ENCODE measurements at regions not wholly inside any gene's neighbourhood (a gene's known extent, or its start where the extent isn't known, plus 50 kb on each side); places are given as distances from the start of the nearest gene placed in this dataset.
A peak's percentile ranks its signal among the peaks of the same experiment; 100 is the strongest.
"Not testable (repeated sequence)": the region's sequence is repeated elsewhere in the genome, so short reads cannot be mapped to it uniquely, and the experiment has no call there.

DNA sequence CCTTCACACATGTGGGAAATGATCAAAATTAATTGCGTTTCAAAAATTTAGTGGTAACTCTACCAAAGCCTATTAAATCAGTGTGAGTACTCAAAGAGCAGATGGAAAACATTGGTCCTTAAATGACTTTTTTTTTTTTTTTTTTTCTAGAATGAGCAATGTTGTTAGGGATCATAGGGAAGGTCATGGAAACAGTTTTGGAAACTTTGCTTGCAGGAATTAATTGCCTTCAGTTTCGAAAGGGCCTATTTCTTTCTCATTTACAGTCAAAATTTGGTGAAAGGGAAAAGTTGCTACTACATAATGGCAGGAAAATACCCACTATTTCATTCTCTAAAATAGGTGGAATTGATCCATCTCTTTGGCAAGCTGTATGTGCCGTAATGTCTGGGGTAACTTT is 160.9 kb downstream of the RTL9 start:
- DNase-seq = no peak

DNA sequence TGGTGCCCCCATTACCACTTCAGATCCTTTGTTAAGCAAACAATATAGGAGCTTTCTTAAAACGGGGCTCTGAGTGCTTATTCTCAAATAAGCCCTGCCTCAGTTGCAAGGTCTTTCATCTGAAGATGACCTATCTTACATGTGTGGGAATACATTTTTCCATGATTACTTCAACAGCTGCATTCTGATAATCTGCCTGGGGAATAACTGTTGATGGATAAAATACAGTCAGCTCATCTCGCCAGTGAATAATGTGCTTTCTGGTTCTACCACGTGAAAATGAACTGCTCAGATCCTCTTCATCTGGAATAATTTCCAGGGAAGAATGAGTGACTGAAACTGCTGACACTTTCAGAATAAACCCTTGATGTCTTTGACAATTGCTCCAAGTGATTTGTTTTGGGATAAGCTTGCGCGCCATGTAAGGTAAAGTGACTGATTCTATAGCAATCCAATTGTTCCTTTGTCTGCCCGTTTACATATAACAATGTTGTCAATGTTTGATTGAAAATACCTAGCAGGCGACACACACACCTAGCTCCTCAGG is 161.3 kb downstream of the RTL9 start:
- no peak for DNase-seq

DNA sequence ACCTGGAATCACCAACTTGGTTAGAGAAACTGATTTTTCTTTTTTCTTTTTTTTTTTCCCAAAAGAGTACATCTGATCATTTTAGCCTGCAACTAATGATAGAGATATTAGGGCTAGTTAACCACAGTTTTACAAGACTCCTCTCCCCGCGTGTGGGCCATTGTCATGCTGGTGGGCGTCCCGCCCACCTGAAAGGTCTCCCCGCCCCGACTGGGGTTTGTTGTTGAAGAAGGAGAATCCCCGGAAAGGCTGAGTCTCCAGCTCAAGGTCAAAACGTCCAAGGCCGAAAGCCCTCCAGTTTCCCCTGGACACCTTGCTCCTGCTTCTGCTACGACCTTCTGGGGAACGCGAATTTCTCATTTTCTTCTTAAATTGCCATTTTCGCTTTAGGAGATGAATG is 162.0 kb downstream of the RTL9 start:
- DNase-seq = not testable (repeated sequence)

DNA sequence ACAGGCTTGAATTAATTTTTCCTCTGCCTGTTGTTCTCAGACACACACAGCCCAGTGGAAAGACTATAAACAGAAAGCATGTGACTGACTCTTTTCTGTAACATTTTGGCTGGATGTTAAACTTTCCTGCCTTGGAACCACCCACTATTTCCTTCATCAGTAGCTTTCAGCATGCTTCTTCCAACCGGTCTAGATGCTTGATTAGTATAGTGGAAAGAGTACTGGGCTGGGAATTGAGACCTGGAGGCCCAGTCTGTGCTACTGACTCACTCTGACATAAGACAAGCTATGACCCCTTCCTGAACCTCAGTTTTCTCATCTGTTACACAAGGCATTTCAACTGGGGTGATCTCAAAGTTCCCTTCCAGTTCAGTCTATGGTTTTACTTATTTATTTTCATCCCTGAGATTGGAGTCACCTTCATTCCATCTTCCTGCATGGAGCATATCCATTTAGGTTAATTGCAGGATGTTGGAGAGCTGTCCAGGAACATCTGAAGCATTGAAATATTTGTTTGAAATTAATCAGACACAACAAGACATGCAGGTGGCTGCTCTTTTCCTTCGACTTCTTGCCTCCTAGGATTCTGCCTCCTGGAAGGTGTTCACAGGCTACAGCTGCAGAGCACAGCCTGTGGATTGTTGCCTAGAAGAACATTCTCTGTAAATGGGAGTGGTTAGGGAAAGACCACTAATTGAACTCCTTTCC is 173.4 kb downstream of the RTL9 start:
- no peak for DNase-seq

DNA sequence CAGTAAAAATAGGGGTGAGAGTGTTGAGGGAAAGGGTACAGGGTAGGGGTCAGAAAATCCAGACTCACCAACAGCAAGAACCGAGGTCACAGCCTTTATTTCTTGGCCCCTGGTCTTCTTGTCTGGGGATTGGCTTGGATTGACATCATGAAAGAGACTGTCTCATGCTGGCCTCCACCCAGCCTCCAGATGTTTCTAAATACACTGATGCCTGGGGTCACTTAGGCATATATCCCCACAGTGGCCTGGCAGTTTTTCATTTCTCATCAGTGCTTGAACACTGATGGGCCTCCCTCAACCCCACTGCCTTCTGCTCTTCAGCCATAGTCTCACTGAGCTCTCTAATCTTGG is 173.9 kb downstream of the RTL9 start:
- DNase-seq = no peak

DNA sequence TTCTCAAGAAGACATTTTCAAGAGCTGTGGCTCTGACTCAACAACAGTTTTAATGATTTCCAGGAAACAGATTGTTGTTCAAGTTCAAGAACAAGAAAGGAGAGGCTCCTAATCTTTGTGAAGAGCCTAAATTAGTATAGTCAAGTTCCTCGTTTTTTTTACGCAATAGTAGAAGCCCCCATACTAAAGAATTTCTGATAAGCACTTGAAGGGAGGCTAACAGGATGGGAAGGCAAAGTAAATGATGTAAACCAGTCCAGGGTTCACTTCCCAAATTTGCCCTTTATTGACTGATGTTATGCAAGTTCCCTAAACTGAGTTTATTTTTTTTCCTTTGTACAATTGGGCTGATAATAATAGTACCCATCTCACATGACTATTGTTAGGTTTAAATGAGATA is 178.2 kb downstream of the RTL9 start:
- DNase-seq = no peak

DNA sequence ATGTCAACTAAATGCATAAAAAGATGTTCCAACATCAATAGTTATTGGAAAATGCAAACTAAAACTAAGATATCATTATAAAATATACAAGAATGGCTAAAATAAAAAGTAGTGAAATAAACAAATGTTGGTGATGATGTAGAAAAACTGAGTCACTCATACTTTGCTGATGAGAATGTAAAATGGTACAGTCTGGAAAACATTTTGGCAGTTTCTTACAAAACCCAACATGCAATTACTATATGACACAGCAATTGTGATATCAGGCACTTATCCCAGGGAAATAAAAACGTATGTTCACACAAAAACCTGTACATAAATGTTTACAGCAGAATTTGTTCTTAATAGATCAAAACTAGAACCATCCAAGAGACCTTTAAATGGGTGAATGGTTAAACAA is 182.6 kb downstream of the RTL9 start:
- no peak for DNase-seq

DNA sequence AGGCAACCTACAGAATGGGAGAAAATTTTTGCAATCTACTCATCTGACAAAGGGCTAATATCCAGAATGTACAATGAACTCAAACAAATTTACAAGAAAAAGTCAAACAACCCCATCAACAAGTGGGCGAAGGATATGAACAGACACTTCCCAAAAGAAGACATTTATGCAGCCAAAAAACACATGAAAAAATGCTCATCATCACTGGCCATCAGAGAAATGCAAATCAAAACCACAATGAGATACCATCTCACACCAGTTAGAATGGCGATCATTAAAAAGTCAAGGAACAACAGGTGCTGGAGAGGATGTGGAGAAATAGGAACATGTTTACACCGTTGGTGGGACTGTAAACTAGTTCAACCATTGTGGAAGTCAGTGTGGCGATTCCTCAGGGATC is 192.2 kb downstream of the RTL9 start:
- DNase-seq = not testable (repeated sequence)

DNA sequence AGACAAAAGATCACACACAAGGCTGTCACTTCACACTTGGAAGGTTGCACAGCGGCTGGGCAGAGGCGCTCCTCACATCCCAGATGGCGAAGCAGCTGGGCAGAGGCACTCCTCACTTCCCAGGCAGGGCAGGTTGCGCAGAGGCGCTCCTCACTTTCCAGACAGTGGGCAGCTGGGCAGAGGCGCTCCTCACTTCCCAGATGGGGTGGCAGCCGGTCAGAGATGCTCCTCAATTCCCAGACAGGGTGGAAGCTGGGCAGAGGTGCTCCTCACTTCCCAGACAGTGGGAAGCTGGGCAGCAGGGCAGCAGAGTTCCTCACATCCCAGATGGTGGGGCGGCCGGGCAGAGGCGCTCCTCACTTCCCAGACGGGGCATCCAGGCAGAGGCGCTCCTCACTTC is 199.2 kb downstream of the RTL9 start:
- DNase-seq = no peak

DNA sequence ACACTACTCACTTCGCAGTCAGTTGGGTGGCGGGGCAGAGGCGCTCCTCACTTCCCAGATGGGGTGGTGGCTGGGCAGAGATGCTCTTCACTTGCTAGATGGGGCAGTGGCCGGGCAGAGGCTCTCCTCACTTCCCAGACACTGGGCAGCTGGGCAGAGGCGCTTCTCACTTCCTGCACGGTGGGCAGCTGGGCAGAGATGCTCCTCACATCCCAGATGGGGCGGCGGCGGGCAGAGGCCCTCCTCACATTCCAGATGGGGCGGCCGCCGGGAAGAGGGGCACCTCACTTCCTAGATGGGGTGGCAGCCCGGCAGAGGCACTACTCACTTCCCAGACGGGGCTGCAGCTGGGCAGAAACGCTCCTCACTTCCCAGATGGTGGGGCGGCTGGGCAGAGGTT is 199.8 kb downstream of the RTL9 start:
- no peak for DNase-seq

DNA sequence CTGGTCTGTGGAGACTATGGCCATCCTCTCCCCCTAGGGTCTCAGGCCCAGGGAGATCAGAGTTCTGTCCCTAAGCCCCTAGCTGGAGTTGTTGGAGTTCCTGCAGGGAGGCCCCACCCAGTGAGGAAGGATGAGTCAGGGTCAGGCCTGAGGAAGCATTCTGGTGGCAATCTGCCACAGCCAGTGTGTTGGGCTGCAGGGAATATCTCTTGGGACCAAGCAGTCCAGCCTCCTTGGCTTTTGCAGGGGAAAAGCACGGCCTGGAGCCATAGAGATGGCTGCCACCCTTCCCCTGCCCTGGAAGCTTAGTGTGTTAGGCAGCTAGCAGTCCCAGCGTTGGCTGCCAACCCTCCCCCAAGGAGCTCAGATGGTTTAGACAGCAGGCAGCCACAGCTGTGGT is 202.4 kb downstream of the RTL9 start:
- no peak for DNase-seq

DNA sequence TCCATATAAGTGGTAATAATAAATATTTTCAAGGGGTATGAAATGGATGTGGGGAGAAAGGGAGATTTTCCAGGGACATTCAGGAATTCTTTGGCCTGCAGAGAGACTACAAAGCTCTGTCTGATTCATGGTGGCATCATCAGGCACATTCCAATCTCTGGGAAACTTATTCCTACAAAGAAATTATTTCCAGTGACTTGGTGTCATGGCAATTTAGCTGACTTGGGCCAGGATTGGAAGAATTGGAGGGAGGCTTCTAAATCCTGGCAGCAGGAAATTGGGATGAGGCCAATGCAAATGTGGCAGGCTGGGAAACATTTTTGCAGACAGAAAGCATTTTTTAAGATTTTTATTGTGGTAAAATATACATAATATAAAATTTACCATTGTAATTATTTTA is 204.6 kb downstream of the RTL9 start:
- no peak for DNase-seq

DNA sequence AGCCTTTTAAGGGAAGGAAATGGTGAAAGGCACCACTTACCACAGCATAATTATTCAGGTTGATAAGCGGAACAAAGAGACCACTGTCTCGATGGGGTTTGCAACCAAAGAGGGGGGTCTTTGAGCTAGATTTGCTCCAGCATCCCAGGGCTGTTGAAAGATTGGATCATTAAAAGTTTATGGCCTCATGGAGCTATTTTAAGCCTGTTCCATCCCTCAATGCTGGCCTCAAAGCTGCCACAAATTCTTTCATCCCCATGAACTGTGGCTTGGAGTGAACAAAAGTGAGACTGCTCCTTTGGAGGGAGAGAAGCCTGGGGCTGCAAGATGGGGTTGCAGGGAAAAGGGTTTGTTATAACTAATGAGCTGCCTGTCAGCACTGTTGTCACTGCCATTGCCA is 209.8 kb downstream of the RTL9 start:
- no peak for DNase-seq

DNA sequence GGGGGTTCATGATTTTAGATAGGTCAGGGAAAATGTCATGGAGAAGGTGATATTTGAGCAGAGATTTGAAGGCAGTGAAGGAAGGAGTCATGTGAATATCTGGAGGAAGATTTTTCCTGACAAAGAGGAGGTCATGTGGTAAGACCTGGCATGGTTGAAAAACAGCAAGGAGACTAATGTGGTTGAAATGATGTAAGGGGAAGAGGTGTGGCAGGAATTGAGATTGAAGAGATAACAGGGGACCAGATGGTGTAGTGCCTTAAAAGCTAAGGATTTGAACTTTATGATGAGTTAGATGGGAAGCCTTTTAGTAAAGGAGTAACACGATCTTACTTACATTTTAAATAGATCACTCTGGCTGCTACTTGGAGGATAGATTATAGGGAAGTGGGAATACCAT is 210.9 kb downstream of the RTL9 start:
- no peak for DNase-seq

DNA sequence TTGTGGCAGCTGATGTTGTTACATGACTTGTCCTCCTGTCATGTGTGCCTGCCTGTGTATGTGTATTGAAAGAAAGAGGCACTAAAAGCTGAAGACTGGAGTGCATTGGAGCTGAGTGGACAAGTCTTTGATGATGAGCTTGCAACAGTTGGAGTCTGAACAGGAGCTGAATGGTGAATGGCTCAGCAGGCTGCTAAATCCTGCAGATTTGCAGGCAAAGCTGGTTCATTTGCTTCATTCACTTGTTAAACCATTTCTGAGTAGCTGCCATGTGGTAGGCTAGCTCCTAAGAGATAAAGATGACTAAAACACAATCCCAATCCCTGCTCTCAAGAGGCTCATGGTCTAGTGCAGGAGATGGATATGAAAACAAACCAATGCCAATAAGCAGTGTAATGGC is 217.3 kb downstream of the CHRDL1 start:
- DNase-seq = no peak

DNA sequence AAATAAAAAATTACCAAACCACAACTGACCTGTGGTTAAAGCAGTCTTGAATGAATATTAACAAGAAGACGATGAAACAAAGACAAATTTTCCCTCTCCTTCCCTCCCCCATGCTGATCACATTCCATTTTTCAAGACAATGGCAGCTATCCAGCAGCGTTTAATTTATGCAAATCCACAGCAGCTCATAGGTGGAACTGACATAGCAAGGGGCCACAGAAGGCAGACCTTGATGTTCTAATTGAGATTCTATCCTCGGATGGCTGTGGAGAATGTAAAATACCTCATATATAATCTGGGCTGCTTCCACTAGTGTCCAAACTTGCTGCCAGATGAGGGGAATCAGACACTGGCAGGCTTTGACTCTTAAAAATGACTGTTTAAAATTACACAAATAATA is 211.5 kb downstream of the CHRDL1 start:
- DNase-seq = no peak

DNA sequence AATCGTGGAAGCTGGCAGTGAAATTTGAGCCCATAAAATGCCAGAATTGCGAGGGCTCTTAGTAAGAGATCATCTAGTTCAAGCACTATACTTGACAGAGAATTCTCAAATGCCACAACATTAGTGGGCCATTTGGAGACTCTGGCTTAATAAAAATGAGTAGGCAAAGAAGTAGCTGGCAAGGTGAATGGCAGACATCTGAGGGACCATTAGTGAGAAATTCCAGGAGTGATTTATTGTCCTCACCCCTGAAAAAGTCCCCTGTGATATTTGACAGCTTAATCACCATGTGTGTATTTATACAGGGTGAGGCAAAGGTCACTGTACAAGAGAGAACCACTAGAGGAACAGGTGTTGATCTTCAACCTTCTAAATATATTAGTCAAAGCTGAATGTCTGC is 207.5 kb downstream of the CHRDL1 start:
- DNase-seq = peak; percentile 80

DNA sequence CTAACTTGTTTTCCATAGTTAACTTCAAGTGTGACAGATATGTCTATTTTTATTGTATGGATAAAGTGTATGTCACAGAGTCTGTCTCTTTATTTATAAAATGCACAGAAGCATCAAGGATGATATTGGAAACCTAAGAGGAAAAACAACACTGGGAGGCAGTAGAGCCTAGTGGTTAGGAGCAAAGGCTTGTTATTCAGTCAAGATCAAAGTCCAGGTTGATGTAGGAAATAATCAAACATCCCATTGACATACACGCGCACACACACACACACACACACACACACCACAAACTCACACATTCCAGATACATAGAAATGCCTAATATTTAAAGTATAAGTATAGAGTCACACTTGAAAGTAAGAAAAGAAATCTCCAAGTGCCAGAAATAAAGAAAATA is 206.8 kb downstream of the CHRDL1 start:
- peak; percentile 80 for DNase-seq

DNA sequence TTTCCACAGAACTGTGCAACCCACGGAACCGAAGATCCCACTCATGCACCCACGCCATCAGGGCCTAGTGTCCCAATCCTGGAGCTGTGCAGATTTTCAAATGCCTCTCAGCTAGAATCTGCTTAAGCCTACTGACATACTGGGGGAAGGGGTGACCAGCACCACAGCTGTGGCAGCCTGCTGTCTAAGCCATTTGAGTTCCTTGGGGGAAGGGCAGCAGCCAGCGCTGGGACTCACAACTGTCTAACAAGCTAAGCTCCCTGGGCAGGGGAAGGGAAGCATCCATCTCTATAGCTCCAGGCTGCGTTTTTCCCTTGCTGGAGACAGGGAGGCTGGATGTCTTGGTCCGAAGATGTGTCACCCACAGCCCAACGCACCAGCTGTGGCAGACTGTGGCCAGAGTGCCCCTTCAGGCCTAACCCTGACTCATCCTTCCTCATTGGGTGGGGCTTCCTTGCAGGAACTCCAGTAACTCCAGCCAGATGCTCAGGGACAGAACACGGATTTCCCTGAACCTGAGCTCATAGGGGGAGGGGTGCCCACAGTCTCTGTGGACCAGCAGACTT is 194.8 kb downstream of the CHRDL1 start:
- DNase-seq = peak; percentile 35

DNA sequence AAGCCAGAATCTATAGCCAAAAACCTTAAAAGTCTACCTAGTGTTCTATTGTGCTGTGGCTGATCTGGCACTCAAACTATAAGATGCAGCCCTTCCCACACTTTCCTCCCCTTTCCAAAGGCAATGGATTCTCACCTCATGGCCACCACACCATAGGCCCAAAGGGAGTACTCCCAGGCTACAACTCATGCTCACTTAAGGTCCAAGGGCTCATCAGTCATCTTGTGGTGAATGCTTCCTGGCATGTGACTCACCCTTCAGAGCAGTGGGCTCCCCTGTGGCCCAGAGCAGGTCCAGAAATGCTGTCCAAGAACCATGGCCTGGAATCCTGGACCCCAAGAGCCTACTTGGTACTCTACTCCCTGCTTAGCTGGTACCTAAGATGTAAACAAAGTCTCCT is 181.0 kb downstream of the CHRDL1 start:
- no peak for DNase-seq

All from DMS53 (cell line).